Activated CD4-positive, alpha-beta T cell treated with anti-CD3 and anti-CD28 coated beads, Interleukin-10, Interleukin-2, amounts not matched to agents 100 ng/mL and 50 ng/mL, durations not matched to agents 16 hours and 8 hours (primary cell): ENCODE measurements at regions not wholly inside any gene's neighbourhood (a gene's known extent, or its start where the extent isn't known, plus 50 kb on each side); places are given as distances from the start of the nearest gene placed in this dataset.
"Not testable (repeated sequence)": the region's sequence is repeated elsewhere in the genome, so short reads cannot be mapped to it uniquely, and the experiment has no call there.

ENCODE experiments used
- DNase-seq: peaks from one replicate; pipeline ENCODE4 v3.0.0-alpha.2; 2020

DNA sequence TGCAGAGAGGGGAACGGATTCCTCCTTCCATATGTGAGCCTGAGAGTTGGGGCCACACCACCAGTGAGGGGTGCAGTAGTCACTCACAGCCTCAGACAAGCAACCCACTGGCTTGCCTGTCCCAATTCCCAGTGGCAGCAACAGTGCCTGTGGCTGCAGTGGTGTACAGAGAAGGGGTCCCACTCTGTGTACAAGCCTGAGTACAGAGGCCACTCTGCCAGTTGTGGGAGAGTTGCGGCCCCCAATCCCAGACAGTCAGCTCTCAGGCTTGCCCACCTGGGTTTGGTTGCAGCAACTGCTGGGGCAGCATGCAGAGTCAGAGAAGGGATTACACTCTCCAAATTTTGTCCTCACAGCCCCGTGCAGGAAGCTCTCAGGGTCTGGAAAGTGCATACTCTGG, 133.2 kb upstream of the RFX3 start:
- no peak for DNase-seq

DNA sequence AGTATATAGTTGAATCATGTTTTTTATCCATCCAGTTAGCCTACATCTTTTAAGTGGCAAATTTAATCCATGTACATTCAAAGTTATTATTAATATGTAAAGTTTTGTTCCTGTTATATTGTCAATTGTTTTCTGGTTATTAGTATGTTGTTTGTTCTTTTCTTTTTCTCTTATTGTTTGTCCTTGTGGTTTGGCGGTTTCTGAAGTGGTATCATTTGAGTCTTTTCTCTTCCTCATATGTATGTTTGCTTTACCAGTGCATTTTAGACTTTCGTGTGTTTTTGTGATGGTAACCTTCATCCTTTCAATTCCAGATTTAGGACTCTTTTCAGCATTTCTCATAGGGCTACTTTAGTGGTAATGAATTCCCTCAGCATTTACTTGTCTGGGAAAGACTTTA, 130.4 kb upstream of the RFX3 start:
- DNase-seq = no peak

DNA sequence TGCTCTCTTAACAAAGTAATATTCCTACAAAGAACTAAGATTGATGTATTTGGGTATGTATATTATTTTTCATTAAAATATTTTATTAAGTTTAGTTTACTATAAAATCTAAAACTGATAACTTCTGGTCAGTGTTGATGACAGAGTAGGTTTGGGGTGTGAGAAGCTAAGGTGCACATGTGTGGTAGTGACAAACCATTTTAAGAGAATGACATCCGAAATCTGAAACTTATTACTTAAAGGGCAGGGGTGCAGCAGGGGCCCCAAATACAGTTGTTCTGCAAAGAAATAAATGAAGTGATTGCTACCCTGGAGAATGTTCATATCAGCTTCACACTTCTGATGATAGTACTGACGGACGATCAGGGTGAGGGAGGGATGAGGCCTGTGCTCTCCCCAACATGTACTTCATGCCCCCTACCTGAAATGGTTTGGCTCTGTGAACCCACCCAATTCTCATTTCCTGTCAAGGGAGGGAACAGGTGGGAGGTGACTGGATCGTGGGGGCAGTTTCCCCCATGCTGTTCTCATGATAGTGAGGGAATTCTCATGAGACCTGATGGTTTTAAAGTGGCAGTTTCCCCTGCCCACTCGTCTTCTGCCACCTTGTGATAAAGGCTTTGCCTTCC, 125.3 kb upstream of the RFX3 start:
- DNase-seq = no peak

GRCh38 chr9:3648722-3649246, 123.0 kb upstream of the RFX3 start:
- DNase-seq = no peak

GRCh38 chr9:3648266-3648665, 122.5 kb upstream of the RFX3 start:
- no peak for DNase-seq

- no peak for DNase-seq
These were observed 121.9 kb upstream of the RFX3 start for GRCh38 chr9:3647652-3648051.

- no peak for DNase-seq
These were observed 120.4 kb upstream of the RFX3 start for GRCh38 chr9:3646226-3646625.

GRCh38 chr9:3642075-3642474, 116.3 kb upstream of the RFX3 start:
- DNase-seq = not testable (repeated sequence)

- DNase-seq = no peak
These were observed 103.7 kb upstream of the RFX3 start for GRCh38 chr9:3629495-3629894.

DNA sequence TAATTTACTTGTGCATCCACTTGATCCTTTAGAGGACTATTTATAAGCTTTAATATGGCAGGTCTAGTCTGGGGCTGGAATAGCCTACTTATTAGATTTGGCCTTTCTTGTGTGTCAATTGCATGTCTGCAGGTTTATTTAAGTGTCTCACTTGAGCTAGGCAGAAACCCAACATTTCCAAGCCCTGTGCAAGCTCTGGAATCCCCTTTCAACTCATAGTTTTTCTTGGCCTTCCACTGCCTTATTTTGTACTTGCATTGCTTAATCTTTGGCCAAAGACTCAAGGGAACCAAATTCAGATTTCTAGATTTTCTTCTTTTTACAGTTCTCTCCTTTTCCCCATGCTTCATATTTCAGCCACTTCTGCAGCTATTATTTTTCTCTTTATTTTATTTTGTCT, 102.4 kb upstream of the RFX3 start:
- no peak for DNase-seq

- no peak for DNase-seq
These were observed 82.2 kb upstream of the RFX3 start for GRCh38 chr9:3608011-3608410.

- DNase-seq = no peak
These were observed 74.9 kb upstream of the RFX3 start for GRCh38 chr9:3600672-3601071.

DNA sequence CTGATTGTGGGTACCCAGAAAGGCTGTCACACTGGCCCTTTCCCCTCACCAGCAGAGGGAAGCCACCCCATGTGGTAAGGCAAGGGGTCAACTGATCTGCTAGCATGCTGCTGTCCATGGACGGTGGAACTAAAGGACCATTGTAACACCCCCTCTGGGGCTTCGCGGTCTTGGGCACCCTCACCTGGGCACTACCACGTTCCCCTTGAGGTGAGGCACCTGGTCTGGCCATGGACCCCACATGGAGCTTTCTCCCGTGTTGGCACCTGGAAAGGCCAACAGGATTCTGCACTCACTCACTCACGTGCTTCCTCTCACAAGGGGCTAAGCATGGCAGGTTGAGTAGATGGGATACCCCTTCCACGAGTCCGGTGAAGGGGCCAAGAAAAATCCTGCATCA, 72.0 kb upstream of the RFX3 start:
- DNase-seq = no peak

DNA sequence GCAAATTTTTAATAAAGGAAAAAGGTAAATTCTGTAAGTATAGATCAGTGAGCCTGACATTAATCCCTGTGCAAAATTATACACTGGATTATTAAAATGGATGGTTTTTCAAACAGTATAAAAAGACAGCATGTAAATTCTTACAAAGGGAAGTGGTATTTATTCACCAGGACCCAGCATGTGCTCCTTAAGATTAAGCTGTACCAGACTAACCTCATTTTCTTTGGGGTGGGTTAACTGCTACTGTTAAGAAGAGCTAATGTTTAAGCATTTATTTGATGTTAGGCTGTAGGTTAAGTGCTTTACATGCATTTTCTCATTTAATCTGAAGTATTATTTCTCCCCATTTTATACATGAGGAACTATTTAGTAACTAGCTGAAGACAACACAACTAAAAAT, 60.3 kb upstream of the RFX3 start:
- no peak for DNase-seq

- no peak for DNase-seq
These were observed 59.8 kb upstream of the RFX3 start for GRCh38 chr9:3585606-3586005.

- peak; percentile 62 for DNase-seq
These were observed 53.0 kb upstream of the RFX3 start for GRCh38 chr9:3578786-3579185.

- DNase-seq = no peak
These were observed 50.5 kb upstream of the RFX3 start for GRCh38 chr9:3576328-3576727.

- no peak for DNase-seq
These were observed 50.0 kb upstream of the RFX3 start for GRCh38 chr9:3575821-3576220.
